NCI-H2171 (cell line): ENCODE measurements at regions not wholly inside any gene's neighbourhood (a gene's known extent, or its start where the extent isn't known, plus 50 kb on each side); places are given as distances from the start of the nearest gene placed in this dataset.
"Not testable (repeated sequence)": the region's sequence is repeated elsewhere in the genome, so short reads cannot be mapped to it uniquely, and the experiment has no call there.

Experiments
- DNase-seq: peaks from one replicate; lab custom pipeline; 2025; lab: John Stamatoyannopoulos, UW

- DNase-seq: not testable (repeated sequence)
Observed at GRCh38 chr7:150193866-150194265, 129.3 kb upstream of the LRRC61 start.
